Lower leg skin (tissue), 4 donors: ENCODE measurements at regions not wholly inside any gene's neighbourhood (a gene's known extent, or its start where the extent isn't known, plus 50 kb on each side); places are given as distances from the start of the nearest gene placed in this dataset.

Source experiments
- DNase-seq, 2 donors: peaks; one replicate each; pipeline ENCODE4 v3.0.0-alpha.2; 2019; ENCODE audit warnings: low spot score in 2 of 2
- H3K4me3 ChIP-seq: fragments of 200-600 bp; sonication (generic); 2 replicates; pipeline ENCODE4 v1.5.1; 2017; ENCODE audit warnings: mild to moderate bottlenecking, low read depth; ENCODE audit not compliant: poor library complexity, severe bottlenecking
- CTCF ChIP-seq, 3 donors: fragments of 450-650 bp; IDR thresholded peaks; one replicate each; pipeline ENCODE4 v1.5.1; 2016; ENCODE audit warnings: antibody characterized with exemption in 3 of 3, mild to moderate bottlenecking in 3 of 3, moderate library complexity in 2 of 3
- POLR2A ChIP-seq, 2 donors: fragments of 450-650 bp; IDR thresholded peaks; one replicate each; pipeline ENCODE4 v1.6.1; 2016 to 2017; ENCODE audit warnings: antibody characterized with exemption in 2 of 2, mild to moderate bottlenecking in 1 of 2, moderate library complexity in 1 of 2
- WGBS, 2 donors: methylation state at CpG; one replicate each; pipeline ENCODE4 v1.1.5; 2018; 5-methylcytosine and 5-hydroxymethylcytosine counted together
- intact Hi-C: fragments of 100-400 bp; cut with DNase I; formaldehyde crosslinking; loops from one replicate; pipeline ENCODE4 v1.15.0; 2023; ENCODE audit warnings: low total_unique reads

DNA sequence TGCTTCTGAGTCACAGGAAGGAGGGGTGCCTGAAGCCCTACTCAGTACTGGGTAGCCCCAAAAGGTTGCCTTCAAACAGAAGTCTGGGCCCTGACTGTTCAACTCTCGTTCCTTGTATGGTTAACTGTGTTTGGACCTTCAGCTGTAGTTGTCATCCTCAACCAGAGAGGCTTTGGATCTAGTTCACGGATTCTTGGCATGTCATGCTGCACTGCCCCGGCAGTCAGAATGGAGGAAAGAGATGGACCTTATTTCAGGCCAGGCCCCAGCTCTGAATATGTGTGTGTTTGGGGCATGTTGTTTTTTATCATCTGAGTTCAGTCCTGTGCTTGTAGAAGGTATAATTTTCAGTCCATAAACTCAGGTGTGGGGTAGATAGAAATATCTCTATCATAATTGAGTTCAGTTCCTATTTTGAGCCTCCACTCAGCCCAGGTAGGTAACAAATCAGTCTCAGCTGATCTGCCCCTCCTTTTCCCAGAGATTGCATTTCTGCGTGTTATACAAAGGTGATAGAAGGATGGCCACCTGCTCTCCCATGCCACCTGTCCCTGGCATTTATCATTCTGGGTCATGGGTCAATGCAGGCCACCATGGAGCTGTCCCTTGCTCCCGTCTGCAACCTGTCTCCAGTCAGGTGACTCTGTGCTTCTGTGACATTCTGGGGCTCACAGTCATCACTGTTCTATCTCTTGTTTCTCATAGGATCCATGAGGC, 127.5 kb upstream of the CPEB4 start:
- intact Hi-C loops: no loop called here
- no peak for TF ChIP-seq CTCF (IDR thresholded peaks at IDR 0.05)
- TF ChIP-seq POLR2A (IDR thresholded peaks at IDR 0.05): no peak
- WGBS, 2 donors: 81 to 89% methylated on average over 5 of the region's 5 CpGs

DNA sequence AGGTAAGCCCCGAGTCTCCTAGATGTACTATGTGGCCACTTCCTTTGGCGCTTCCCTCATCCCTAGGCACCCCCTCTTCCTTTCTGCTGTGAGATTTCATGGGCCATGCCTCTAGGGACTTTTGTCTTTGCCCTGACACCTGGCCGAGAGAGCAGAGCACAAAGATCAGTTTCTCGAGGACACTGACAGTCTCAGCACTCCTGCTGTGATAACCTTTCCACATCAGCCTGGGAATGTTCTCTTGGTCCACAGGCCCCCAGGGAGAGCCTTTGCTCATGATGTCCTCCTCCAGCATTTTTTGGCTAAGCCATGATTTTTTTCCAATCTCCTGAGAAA, 127.0 kb upstream of the CPEB4 start:
- no peak overlapping the region for H3K4me3 ChIP-seq
- WGBS, 2 donors: 87 to 89% methylated on average over 4 of the region's 4 CpGs
- TF ChIP-seq POLR2A (IDR thresholded peaks at IDR 0.05) (no peak), CTCF (IDR thresholded peaks at IDR 0.05) (no peak)
- intact Hi-C loops: no loop called here
- DNase-seq: no peak

More for the DNA sequence above, 127.5 kb upstream of the CPEB4 start:
- no peak overlapping the region for H3K4me3 ChIP-seq
- no peak for DNase-seq

- no peak overlapping the region for H3K4me3 ChIP-seq
Measured at GRCh38 chr5:173762045-173762444, 126.1 kb upstream of the CPEB4 start.

DNA sequence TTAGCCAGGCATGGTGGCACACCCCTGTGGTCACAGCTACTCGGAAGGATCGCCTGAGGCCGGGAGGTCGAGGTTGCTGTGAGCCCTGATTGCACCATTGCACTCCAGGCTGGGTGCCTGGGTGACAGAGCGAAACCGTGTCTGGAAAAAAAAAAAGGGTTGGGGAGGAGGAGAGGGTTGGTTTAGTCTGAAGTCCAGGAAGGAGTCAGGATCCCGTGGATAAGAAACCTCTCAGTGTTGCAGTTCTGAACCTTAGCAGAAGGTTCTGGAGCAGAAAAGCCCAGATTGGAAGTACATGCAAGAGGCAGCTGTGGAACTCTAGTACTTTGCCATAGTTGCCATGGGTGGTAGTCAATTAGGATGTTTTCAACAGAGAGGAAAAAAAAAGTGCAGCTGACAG, 125.2 kb upstream of the CPEB4 start:
- no peak for DNase-seq
- H3K4me3 ChIP-seq: no peak overlapping the region
- intact Hi-C loops: no loop called here
- TF ChIP-seq POLR2A (IDR thresholded peaks at IDR 0.05): no peak
- TF ChIP-seq CTCF (IDR thresholded peaks at IDR 0.05): no peak
- 73 to 81% methylated on average over 7 of the region's 7 CpGs for WGBS, 2 donors

More at GRCh38 chr5:173762045-173762444, 126.1 kb upstream of the CPEB4 start:
- no peak for DNase-seq
- no peak for TF ChIP-seq CTCF (IDR thresholded peaks at IDR 0.05)
- no peak for TF ChIP-seq POLR2A (IDR thresholded peaks at IDR 0.05)
- WGBS, 2 donors: 82 to 85% methylated on average over 5 of the region's 5 CpGs
- intact Hi-C loops: no loop called here

GRCh38 chr5:173763410-173763809, 124.7 kb upstream of the CPEB4 start:
- H3K4me3 ChIP-seq: no peak overlapping the region
- intact Hi-C loops: no loop called here
- no peak for TF ChIP-seq POLR2A (IDR thresholded peaks at IDR 0.05)
- WGBS, 2 donors: 91 to 92% methylated on average over 8 of the region's 8 CpGs
- no peak for DNase-seq

DNA sequence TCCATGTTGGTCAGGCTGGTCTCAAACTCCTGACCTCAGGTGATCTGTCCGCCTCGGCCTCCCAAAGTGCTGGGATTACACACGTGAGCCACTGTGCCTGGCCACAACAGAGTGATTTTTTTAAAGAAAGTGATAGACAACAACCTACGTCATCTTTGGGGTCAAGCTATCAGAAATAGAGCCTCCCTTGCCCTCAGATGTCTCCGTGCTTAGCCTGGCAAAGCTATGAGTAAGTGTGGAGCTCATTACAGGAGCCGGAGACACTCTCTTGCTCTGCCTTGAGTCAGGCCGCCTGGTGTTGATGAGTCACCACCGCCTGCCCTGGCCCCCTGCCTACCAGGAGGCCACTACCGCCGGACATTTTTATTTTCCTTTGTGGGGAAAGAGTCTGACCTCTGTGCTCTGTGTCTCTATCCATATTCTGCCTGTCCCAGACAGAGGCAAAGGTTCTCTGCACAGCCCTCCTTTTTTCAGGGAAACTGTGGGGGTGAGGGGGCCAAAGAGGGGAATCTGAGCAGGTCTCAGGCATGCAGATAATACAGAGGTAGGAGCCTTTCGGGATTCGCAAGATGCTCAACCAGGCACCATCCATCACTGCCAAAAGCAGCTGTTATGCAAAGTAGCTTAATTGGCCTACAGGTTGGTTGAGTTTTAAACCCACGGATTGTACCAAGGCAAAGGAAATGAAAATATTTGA, 123.7 kb upstream of the CPEB4 start:
- intact Hi-C loops: no loop called here
- 31 to 34% methylated on average over 13 of the region's 13 CpGs for WGBS, 2 donors
- peak; percentile 82 to 96 for DNase-seq
- H3K4me3 ChIP-seq: no peak overlapping the region
- no peak for TF ChIP-seq POLR2A (IDR thresholded peaks at IDR 0.05)
- TF ChIP-seq CTCF (IDR thresholded peaks at IDR 0.05): no peak
